Right ventricle myocardium inferior (tissue), 1 donor: ENCODE measurements at regions not wholly inside any gene's neighbourhood (a gene's known extent, or its start where the extent isn't known, plus 50 kb on each side); places are given as distances from the start of the nearest gene placed in this dataset. TPM values are rescaled to one million over a fixed set of nuclear protein-coding genes. Genes with fewer than 3 reads are reported as not detected.

Source experiments
- microRNA-seq: library from miRNA; unstranded; fragments of <30 nt; microRNA quantifications from one replicate; pipeline ENCODE4 v1.2.0, GENCODE V29; 2020
- donor health status: DM: no; HTN: yes; CAD: no; lungs with severe emphysema.

Small RNA genes in the stretch of these regions (microRNA-seq; reads per million reads assigned to microRNA genes)
- gene MIR1302-1 = not detected
